GM12878 (cell line): ENCODE measurements at regions not wholly inside any gene's neighbourhood (a gene's known extent, or its start where the extent isn't known, plus 50 kb on each side); places are given as distances from the start of the nearest gene placed in this dataset. TPM values are rescaled to one million over a fixed set of nuclear protein-coding genes. Genes with fewer than 3 reads are reported as not detected.

Experiments
- ATAC-seq: fragments of 200-7000 bp; cut with Tn5 transposase; 3 replicates; pipeline ENCODE4 v1.9.1; 2020; ENCODE audit warnings: mild to moderate bottlenecking, moderate library complexity
- BruUV-seq: library from RNA; stranded (reverse); fragments of 400-500 nt; replicated peaks from 2 replicates; lab custom pipeline; 2021; lab: Mats Ljungman, UMichigan
- CTCF ChIA-PET: fragments of 300-600 bp; sonication (Branson Sonifier 250); formaldehyde crosslinking; extraction: SDS; loops from one replicate; lab custom pipeline; 2021; ENCODE audit warnings: inconsistent platforms; lab: Yijun Ruan, JAX
- POLR2A ChIA-PET: fragments of 350-600 bp; formaldehyde crosslinking; extraction: SDS; loops from one replicate; lab custom pipeline; 2021; ENCODE audit warnings: inconsistent platforms; lab: Charles Lee
- RAD21 ChIA-PET: fragments of 300-600 bp; sonication (Branson Sonifier 250); formaldehyde crosslinking; loops from one replicate; lab custom pipeline; 2023; ENCODE audit warnings: antibody characterized with exemption; ENCODE audit not compliant: unreplicated experiment; lab: Charles Lee
- SMC1A ChIA-PET: fragments of 300-600 bp; sonication (Branson Sonifier 250); formaldehyde crosslinking; loops from one replicate; lab custom pipeline; 2023; ENCODE audit not compliant: unreplicated experiment, uncharacterized antibody; lab: Charles Lee
- DNase-seq: peaks from one replicate; pipeline ENCODE4 v3.0.0-alpha.2; 2011; ENCODE audit warnings: low read depth, low spot score
- FAIRE-seq: peaks from 3 replicates; lab custom pipeline; 2011; peaks lifted over from hg19 to GRCh38; lab: Jason Lieb, UNC
- H2AFZ ChIP-seq: 2 replicates; pipeline ENCODE4 v1.6.0; 2011; ENCODE audit warnings: low read depth, low read length, control low read depth; ENCODE audit not compliant: control insufficient read depth
- H3K27ac ChIP-seq: 2 replicates; pipeline ENCODE4 v1.5.1; 2011; ENCODE audit warnings: control low read depth; ENCODE audit not compliant: control insufficient read depth, insufficient read depth
- H3K27me3 ChIP-seq, 2 experiments: replicated peaks in 1 of 2; 2 replicates each; pipeline versions ENCODE4 v1.6.0 to v1.6.1; 2011; ENCODE audit warnings: low read length in 1 of 2; ENCODE audit not compliant: control insufficient read depth in 2 of 2, insufficient read depth in 2 of 2
- H3K36me3 ChIP-seq, 2 experiments: 2 replicates each; pipeline ENCODE4 v1.5.1; 2011; ENCODE audit warnings: low read length in 1 of 2; ENCODE audit not compliant: control insufficient read depth in 2 of 2, insufficient read depth in 2 of 2
- H3K4me1 ChIP-seq: 2 replicates; pipeline ENCODE4 v1.6.1; 2011; ENCODE audit warnings: mild to moderate bottlenecking, low read length, moderate library complexity, mixed read lengths; ENCODE audit not compliant: control insufficient read depth, insufficient read depth
- H3K4me2 ChIP-seq: 2 replicates; pipeline ENCODE4 v1.6.0; 2011; ENCODE audit warnings: control low read depth; ENCODE audit not compliant: control insufficient read depth, insufficient read depth
- H3K4me3 ChIP-seq: fragments of 200-600 bp; sonication (generic); 2 replicates; pipeline ENCODE4 v1.5.1; 2016
- H3K79me2 ChIP-seq: 2 replicates; pipeline ENCODE4 v1.6.0; 2011; ENCODE audit warnings: low read length; ENCODE audit not compliant: control insufficient read depth, insufficient read depth
- H3K9ac ChIP-seq: 2 replicates; pipeline ENCODE4 v1.8.0; 2011; ENCODE audit warnings: low read length, control low read depth, mixed read lengths; ENCODE audit not compliant: control insufficient read depth, insufficient read depth
- H3K9me3 ChIP-seq: replicated peaks from 3 replicates; pipeline ENCODE4 v1.5.1; 2011; ENCODE audit warnings: mild to moderate bottlenecking, low read length; ENCODE audit not compliant: control insufficient read depth, insufficient read depth
- H4K20me1 ChIP-seq: 2 replicates; pipeline ENCODE4 v1.6.0; 2011; ENCODE audit not compliant: control insufficient read depth, insufficient read depth
- ASH2L ChIP-seq: fragments of 300-600, 200-600 bp; sonication (generic); IDR thresholded peaks from 2 replicates; pipeline ENCODE4 v1.6.1; 2017; ENCODE audit warnings: low read depth, mild to moderate bottlenecking, borderline replicate concordance
- BCL11A ChIP-seq: IDR thresholded peaks from 2 replicates; pipeline ENCODE4 v1.6.1; 2011; ENCODE audit warnings: low read depth, low read length
- CHD4 ChIP-seq: fragments of 200-600 bp; sonication (generic); IDR thresholded peaks from 2 replicates; pipeline ENCODE4 v1.6.1; 2016; ENCODE audit warnings: mild to moderate bottlenecking
- KLF5 ChIP-seq: fragments of 450-650 bp; IDR thresholded peaks from 2 replicates; pipeline ENCODE4 v1.6.1; 2014; ENCODE audit warnings: mild to moderate bottlenecking; ENCODE audit not compliant: partially characterized antibody
- MAX ChIP-seq: IDR thresholded peaks from 2 replicates; pipeline ENCODE4 v1.6.1; 2012; ENCODE audit warnings: low read depth, low read length, improper control_type of control experiment
- NFYA ChIP-seq: IDR thresholded peaks from 2 replicates; pipeline ENCODE4 v1.6.1; 2011; ENCODE audit warnings: low read depth, mild to moderate bottlenecking, low read length, improper control_type of control experiment, borderline replicate concordance
- PML ChIP-seq: IDR thresholded peaks from 2 replicates; pipeline ENCODE4 v1.6.1; 2012; ENCODE audit warnings: low read length, inconsistent platforms
- POLR2AphosphoS5 ChIP-seq: IDR thresholded peaks from 2 replicates; pipeline ENCODE4 v1.6.1; 2011; ENCODE audit warnings: mild to moderate bottlenecking, low read length, inconsistent platforms
- POU2F2 ChIP-seq: IDR thresholded peaks from 3 replicates; pipeline ENCODE4 v1.6.1; 2011; ENCODE audit warnings: low read depth, mild to moderate bottlenecking, low read length, borderline replicate concordance
- SMC3 ChIP-seq: IDR thresholded peaks from 2 replicates; pipeline ENCODE4 v1.6.1; 2011; ENCODE audit warnings: low read length, improper control_type of control experiment, borderline replicate concordance
- SUZ12 ChIP-seq: fragments of 200-600 bp; sonication (generic); IDR thresholded peaks from one replicate; pipeline ENCODE4 v1.6.1; 2018; ENCODE audit warnings: antibody characterized with exemption, mild to moderate bottlenecking; ENCODE audit not compliant: unreplicated experiment
- TCF12 ChIP-seq: IDR thresholded peaks from 2 replicates; pipeline ENCODE4 v1.6.1; 2011; ENCODE audit warnings: low read depth, mild to moderate bottlenecking, low read length
- ZNF217 ChIP-seq: fragments of 450-650 bp; IDR thresholded peaks from 2 replicates; pipeline ENCODE4 v1.6.1; 2017; ENCODE audit warnings: antibody characterized with exemption, mild to moderate bottlenecking
- ZNF384 ChIP-seq: IDR thresholded peaks from 2 replicates; pipeline ENCODE4 v1.6.1; 2012; ENCODE audit warnings: low read depth, mild to moderate bottlenecking, low read length, improper control_type of control experiment, borderline replicate concordance
- in situ Hi-C: fragments of 300-500 bp; cut with MboI; formaldehyde crosslinking; loops from 9 replicates; pipeline ENCODE4 v1.14.3; 2018; ENCODE audit warnings: mixed read lengths
- intact Hi-C: fragments of 100-400 bp; cut with micrococcal nuclease; formaldehyde crosslinking; loops from one replicate; pipeline ENCODE4 v1.14.2; 2022; ENCODE audit not compliant: unreplicated experiment
- microRNA-seq: library from miRNA; unstranded; fragments of <30 nt; microRNA quantifications from one replicate; pipeline ENCODE4, GENCODE V29; 2018
- small RNA-seq: library from RNA; depleted of rRNA; stranded (forward); fragments of <200 nt; gene quantifications from one replicate; pipeline ENCODE3, GENCODE V24; 2014

DNA sequence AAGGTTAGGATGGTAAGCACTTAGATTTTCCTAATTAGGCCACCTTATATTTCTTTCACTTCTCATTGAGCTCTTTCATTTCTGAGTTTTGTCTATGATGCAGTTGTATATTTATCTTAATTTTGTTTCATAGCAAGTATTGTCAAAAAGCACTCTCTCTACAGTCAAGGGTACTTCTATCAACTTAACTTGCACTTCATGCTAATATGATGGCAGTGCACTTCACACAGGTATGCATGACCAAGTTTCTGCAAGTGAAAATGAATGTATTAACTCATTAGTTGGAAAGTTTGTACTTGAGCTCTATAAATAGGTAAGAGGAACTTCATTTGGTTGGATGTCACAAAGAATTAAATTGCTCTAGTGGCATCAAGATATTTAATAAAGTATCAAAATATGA lies 51.5 kb upstream of the CDH19 start:
- H2AFZ ChIP-seq = no peak overlapping the region
- ATAC-seq (no peak), DNase-seq (no peak), FAIRE-seq (no peak)
- TF ChIP-seq ASH2L (no peak), NFYA (no peak), SMC3 (no peak), MAX (no peak), CHD4 (no peak), POU2F2 (no peak), KLF5 (no peak), POLR2AphosphoS5 (no peak), TCF12 (no peak), ZNF217 (no peak), PML (no peak), BCL11A (no peak), ZNF384 (no peak), SUZ12 (no peak)
- no peaks in the 10 kb centered on the region for H3K36me3 ChIP-seq
- no peaks in the 10 kb centered on the region for H3K79me2 ChIP-seq
- H3K9me3 ChIP-seq = no peaks in the 10 kb centered on the region
- no peak overlapping the region for H3K4me2 ChIP-seq
- POLR2A ChIA-PET = no interaction called here
- H4K20me1 ChIP-seq = no peaks in the 10 kb centered on the region
- no peak overlapping the region for H3K4me3 ChIP-seq
- H3K27ac ChIP-seq = no peak overlapping the region
- H3K27me3 ChIP-seq = no peaks in the 10 kb centered on the region
- no TSS peak for BruUV-seq
- intact Hi-C loops (no loop called here), in situ Hi-C loops (no loop called here)
- H3K4me1 ChIP-seq = no peaks in the 10 kb centered on the region
- CTCF ChIA-PET = no interaction called here
- RAD21 ChIA-PET = no interaction called here
- H3K9ac ChIP-seq = no peak overlapping the region
- SMC1A ChIA-PET = interaction anchor here (0.6 to 1.0 kb wide), 2 partner anchors 14 to 277 kb away, joined by 3 read pairs; no protein-coding TSS in a partner anchor

Small RNA genes lying in the stretch of these regions (microRNA-seq; reads per million reads assigned to microRNA genes)
- gene MIR5011 = not detected

Small RNA genes lying in the stretch of these regions (small RNA-seq; reads per million reads assigned to genes)
- gene AC091042.1 (not detected), gene MIR5011 (not detected), gene RNU6-1037P (not detected), gene RPL31P9 (not detected)
